Gastroesophageal sphincter (tissue), 4 donors: ENCODE measurements at regions not wholly inside any gene's neighbourhood (a gene's known extent, or its start where the extent isn't known, plus 50 kb on each side); places are given as distances from the start of the nearest gene placed in this dataset.

Experiments
- ATAC-seq: fragments of 150-250 bp; one replicate; pipeline ENCODE4 v1.9.1; 2016; ENCODE audit warnings: mild to moderate bottlenecking, moderate library complexity
- H3K27ac ChIP-seq, 4 donors: fragments of 200-600 bp; sonication (generic) in 3 of 4; 1 replicate in 3 of 4; 2 replicates in 1 of 4; pipeline ENCODE4 v1.5.1; 2016 to 2019
- H3K27me3 ChIP-seq: fragments of 200-600 bp; sonication (generic); one replicate; pipeline ENCODE4 v1.5.1; 2019
- H3K36me3 ChIP-seq, 2 donors: fragments of 200-600 bp; sonication (generic); one replicate each; pipeline ENCODE4 v1.5.1; 2019; ENCODE audit warnings: control low read depth in 1 of 2
- H3K4me1 ChIP-seq, 3 donors: fragments of 200-600 bp; sonication (generic); 1 replicate in 2 of 3; 2 replicates in 1 of 3; pipeline ENCODE4 v1.5.1; 2016 to 2019; ENCODE audit warnings: control low read depth in 2 of 3
- H3K4me3 ChIP-seq, 2 donors: fragments of 200-600 bp; sonication (generic); one replicate each; pipeline ENCODE4 v1.5.1; 2019; ENCODE audit warnings: mild to moderate bottlenecking in 1 of 2, moderate library complexity in 1 of 2
- H3K9me3 ChIP-seq, 3 donors: fragments of 200-600 bp; sonication (generic); one replicate each; pipeline ENCODE4 v1.5.1; 2017 to 2019; ENCODE audit warnings: control low read depth in 2 of 3
- EP300 ChIP-seq: sonication (generic); formaldehyde crosslinking; IDR thresholded peaks from one replicate; pipeline ENCODE4 v1.6.1; 2017; ENCODE audit warnings: antibody characterized with exemption, mild to moderate bottlenecking
- POLR2A ChIP-seq, 2 donors: fragments of 450-650 bp; IDR thresholded peaks; one replicate each; pipeline ENCODE4 v1.6.1; 2017; ENCODE audit warnings: antibody characterized with exemption in 2 of 2, mild to moderate bottlenecking in 2 of 2, moderate library complexity in 1 of 2
- POLR2AphosphoS5 ChIP-seq: sonication (generic); formaldehyde crosslinking; IDR thresholded peaks from one replicate; pipeline ENCODE4 v1.6.1; 2017; ENCODE audit warnings: antibody characterized with exemption
- WGBS, 2 donors: methylation state at CpG; one replicate each; pipeline ENCODE4 v1.1.5; 2018; ENCODE audit warnings: low coverage in 1 of 2; 5-methylcytosine and 5-hydroxymethylcytosine counted together
- TF ChIP-seq, protein P1 (sequence below), 4 experiments: fragments of 200-600 bp in 2 of 4; fragments of 450-650 bp in 2 of 4; sonication (generic) in 1 of 4; IDR thresholded peaks; one replicate each; pipeline ENCODE4 v1.5.1; 2017 to 2019; ENCODE audit warnings: antibody characterized with exemption in 4 of 4, mild to moderate bottlenecking in 2 of 4, moderate library complexity in 2 of 4

DNA sequence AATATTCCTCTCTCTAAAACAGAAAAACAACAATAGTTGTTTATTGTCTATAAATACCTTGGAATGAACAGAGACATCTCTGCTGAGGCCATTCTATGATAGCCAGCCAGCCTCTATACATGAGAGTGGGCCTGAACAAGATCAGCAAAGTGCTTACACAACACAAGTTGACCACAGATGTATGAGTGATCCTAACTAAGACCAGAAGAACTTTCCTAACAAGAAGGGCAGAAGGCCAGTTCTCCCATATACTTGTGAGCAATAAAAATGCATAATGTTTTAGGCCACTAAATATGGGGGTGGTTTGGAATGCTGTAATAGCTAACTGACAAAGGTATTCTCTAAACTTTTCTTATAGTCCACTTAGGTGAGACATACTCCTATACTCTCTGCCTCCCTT lies 345.7 kb downstream of the SPATA31D1 start:
- H3K4me1 ChIP-seq, result peaks cover 0 to 17% (median 0%) of the 10 kb centered on the region in 3 donors

DNA sequence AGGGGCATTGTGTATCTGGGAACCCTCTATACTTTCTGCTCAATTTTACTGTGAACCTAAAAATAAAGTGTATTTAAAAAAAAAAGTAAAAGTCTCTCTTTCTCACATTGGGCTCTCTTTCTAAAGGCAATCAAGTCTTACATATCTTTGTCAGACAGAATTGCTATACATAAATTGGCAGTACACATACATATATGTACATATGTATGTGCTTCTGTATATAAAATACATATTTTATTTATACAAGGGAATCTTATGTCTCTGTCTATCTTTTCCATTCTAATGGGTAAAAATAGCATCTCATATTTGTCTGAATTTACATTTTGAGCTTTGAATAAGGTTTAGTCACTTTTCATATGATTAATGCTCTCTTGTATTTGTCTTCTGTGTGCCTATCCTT lies 348.8 kb downstream of the SPATA31D1 start:
- TF ChIP-seq POLR2A (IDR thresholded peaks at IDR 0.05) (no peak), POLR2AphosphoS5 (no peak), EP300 (no peak)
- TF ChIP-seq, protein P1, sequence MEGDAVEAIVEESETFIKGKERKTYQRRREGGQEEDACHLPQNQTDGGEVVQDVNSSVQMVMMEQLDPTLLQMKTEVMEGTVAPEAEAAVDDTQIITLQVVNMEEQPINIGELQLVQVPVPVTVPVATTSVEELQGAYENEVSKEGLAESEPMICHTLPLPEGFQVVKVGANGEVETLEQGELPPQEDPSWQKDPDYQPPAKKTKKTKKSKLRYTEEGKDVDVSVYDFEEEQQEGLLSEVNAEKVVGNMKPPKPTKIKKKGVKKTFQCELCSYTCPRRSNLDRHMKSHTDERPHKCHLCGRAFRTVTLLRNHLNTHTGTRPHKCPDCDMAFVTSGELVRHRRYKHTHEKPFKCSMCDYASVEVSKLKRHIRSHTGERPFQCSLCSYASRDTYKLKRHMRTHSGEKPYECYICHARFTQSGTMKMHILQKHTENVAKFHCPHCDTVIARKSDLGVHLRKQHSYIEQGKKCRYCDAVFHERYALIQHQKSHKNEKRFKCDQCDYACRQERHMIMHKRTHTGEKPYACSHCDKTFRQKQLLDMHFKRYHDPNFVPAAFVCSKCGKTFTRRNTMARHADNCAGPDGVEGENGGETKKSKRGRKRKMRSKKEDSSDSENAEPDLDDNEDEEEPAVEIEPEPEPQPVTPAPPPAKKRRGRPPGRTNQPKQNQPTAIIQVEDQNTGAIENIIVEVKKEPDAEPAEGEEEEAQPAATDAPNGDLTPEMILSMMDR (IDR thresholded peaks at IDR 0.05), result no peak
- no peak for ATAC-seq
- Histone ChIP-seq H3K4me1 (peaks cover 0 to 9% (median 0%) of the 10 kb centered on the region in 3 donors), H3K27ac (no peak overlapping the region), H3K27me3 (no peaks in the 10 kb centered on the region), H3K9me3 (no peaks in the 10 kb centered on the region), H3K36me3 (no peaks in the 10 kb centered on the region), H3K4me3 (no peak overlapping the region)

More for the DNA sequence above, 345.7 kb downstream of the SPATA31D1 start:
- H3K27ac ChIP-seq, result no peak overlapping the region
- H3K9me3 ChIP-seq, result no peaks in the 10 kb centered on the region
- TF ChIP-seq POLR2A (IDR thresholded peaks at IDR 0.05) (no peak), EP300 (no peak), POLR2AphosphoS5 (no peak)
- TF ChIP-seq, protein P1 (IDR thresholded peaks at IDR 0.05), result no peak
- no peak overlapping the region for H3K4me3 ChIP-seq
- no peaks in the 10 kb centered on the region for H3K36me3 ChIP-seq
- no peaks in the 10 kb centered on the region for H3K27me3 ChIP-seq
- no peak for ATAC-seq

DNA sequence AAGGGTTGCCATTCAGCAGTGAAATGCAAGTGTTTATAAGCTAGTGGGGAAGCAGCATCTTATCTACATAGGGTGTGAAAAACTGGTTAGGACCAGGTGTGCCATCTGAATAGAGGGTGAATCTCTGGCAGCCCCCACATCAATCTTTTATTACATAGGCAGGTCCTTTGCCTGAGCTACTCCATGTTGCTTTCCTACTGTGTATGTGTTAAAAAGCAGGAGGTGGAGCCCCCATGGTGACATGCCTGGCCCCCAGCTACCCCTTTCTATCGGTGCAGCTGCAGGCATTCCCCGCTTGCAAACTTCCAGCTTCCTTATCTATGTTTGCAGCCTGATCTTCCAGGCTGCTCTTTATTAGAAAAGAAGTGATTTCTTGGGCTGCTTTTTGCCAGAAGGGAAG lies 353.5 kb downstream of the SPATA31D1 start:
- H3K4me3 ChIP-seq, result no peak overlapping the region
- peaks cover 0 to 14% (median 0%) of the 10 kb centered on the region in 3 donors for H3K9me3 ChIP-seq
- no peak overlapping the region for H3K27ac ChIP-seq
- TF ChIP-seq, protein P1 (IDR thresholded peaks at IDR 0.05), result no peak
- no peak for TF ChIP-seq POLR2A (IDR thresholded peaks at IDR 0.05)
- no peak for TF ChIP-seq EP300
- no peak for TF ChIP-seq POLR2AphosphoS5
- H3K27me3 ChIP-seq, result no peaks in the 10 kb centered on the region
- WGBS, 2 donors, result 57% methylated on average over 2 of the region's 2 CpGs; no CpG with 5 or more reads in 1 of the 2 donors
- no peaks in the 10 kb centered on the region for H3K4me1 ChIP-seq
- H3K36me3 ChIP-seq, result no peaks in the 10 kb centered on the region
- no peak for ATAC-seq

DNA sequence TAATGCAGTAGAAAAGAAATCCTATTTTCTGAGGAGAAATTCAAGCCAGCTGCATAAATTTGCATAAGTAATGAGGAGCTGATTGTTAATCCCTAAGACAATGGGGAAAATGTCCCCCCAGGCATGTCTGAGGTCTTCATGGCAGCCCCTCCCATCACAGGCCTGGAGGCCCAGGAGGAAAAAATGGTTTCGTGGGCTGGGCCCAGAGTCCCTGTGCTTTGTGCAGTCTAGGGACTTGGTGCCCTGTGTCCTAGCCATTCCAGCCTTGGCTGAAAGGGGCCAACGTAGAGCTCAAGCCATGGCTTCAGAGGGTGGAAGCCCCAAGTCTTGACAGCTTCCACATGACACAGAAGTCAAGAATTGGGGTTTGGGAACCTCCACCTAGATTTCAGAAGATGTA lies 357.5 kb downstream of the SPATA31D1 start:
- Histone ChIP-seq H3K27ac (no peak overlapping the region), H3K4me1 (no peaks in the 10 kb centered on the region), H3K9me3 (peaks cover 0 to 17% (median 0%) of the 10 kb centered on the region in 3 donors), H3K4me3 (no peak overlapping the region), H3K36me3 (no peaks in the 10 kb centered on the region), H3K27me3 (no peaks in the 10 kb centered on the region)
- WGBS, 2 donors, result 40% methylated on average over 2 of the region's 2 CpGs; no CpG with 5 or more reads in 1 of the 2 donors
- ATAC-seq, result no peak
- TF ChIP-seq POLR2AphosphoS5 (no peak), POLR2A (IDR thresholded peaks at IDR 0.05) (no peak), EP300 (no peak)
- TF ChIP-seq, protein P1 (IDR thresholded peaks at IDR 0.05), result no peak

DNA sequence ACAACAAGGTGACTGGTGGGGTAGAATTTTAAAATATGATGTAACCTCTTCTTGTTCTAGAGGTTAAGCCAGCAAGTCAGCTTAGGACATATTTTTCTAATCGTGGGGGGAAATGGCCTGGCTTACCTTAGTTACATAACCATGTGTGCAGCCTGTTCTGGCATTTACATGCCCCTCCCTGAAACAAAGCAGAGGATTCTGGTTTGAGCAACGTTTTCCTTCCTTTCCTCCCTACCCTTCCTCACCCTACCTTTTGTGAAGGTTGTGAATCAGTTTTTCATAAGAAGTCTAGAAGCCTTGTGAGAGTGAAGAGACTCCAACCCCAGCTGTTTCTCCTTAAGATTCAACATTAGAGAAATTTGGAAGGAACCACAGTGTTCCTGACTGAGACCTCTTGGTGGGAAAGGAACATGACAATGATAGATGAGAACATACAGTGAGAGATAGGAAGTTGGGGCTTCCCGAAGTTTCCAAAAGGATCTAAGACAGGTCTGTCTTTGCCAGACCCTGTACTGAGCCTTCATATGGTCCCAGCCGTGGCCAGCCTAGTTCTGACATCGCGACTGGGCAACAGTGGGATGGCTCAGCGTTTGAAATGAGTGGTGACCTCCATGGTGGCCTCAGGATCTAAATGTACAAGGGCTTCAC lies 365.2 kb downstream of the SPATA31D1 start:
- no peak for TF ChIP-seq EP300
- TF ChIP-seq, protein P1 (IDR thresholded peaks at IDR 0.05), result no peak
- TF ChIP-seq POLR2AphosphoS5, result no peak
- TF ChIP-seq POLR2A (IDR thresholded peaks at IDR 0.05), result no peak
- H3K4me3 ChIP-seq, result no peak overlapping the region
- H3K9me3 ChIP-seq, result peaks cover 0 to 2% (median 0%) of the 10 kb centered on the region in 3 donors
- WGBS, 2 donors, result 45 to 62% methylated on average over 4 to 5 of the region's 7 CpGs
- no peak for ATAC-seq
- H3K36me3 ChIP-seq, result no peaks in the 10 kb centered on the region
- H3K4me1 ChIP-seq, result no peaks in the 10 kb centered on the region
- no peaks in the 10 kb centered on the region for H3K27me3 ChIP-seq
- no peak overlapping the region for H3K27ac ChIP-seq
